NOMO-1 (cell line): ENCODE measurements at regions not wholly inside any gene's neighbourhood (a gene's known extent, or its start where the extent isn't known, plus 50 kb on each side); places are given as distances from the start of the nearest gene placed in this dataset.

Experiments used
- DNase-seq, 2 experiments: peaks; one replicate each; lab custom pipeline; 2025; ENCODE audit not compliant: unreplicated experiment in 2 of 2; lab: John Stamatoyannopoulos, UW

- no peak for DNase-seq
These were observed 100.0 kb upstream of the NEDD9 start for GRCh38 chr6:11332463-11332862.

GRCh38 chr6:11331111-11331510 lies 98.6 kb upstream of the NEDD9 start:
- peak in 1 of 2 experiments; percentile 10 for DNase-seq

GRCh38 chr6:11330413-11330760 lies 97.9 kb upstream of the NEDD9 start:
- peak; percentile 20 to 52 for DNase-seq

- DNase-seq, result no peak
These were observed 97.4 kb upstream of the NEDD9 start for GRCh38 chr6:11329726-11330412.

GRCh38 chr6:11328613-11329247 lies 96.3 kb upstream of the NEDD9 start:
- no peak for DNase-seq

GRCh38 chr6:11327961-11328360 lies 95.5 kb upstream of the NEDD9 start:
- no peak for DNase-seq

GRCh38 chr6:11326116-11326515 lies 93.6 kb upstream of the NEDD9 start:
- DNase-seq, result no peak

GRCh38 chr6:11324453-11325015 lies 92.1 kb upstream of the NEDD9 start:
- no peak for DNase-seq

GRCh38 chr6:11323666-11324452 lies 91.4 kb upstream of the NEDD9 start:
- peak; percentile 97 to 100 for DNase-seq

- no peak for DNase-seq
These were observed 89.9 kb upstream of the NEDD9 start for GRCh38 chr6:11322252-11322885.

- DNase-seq, result no peak
These were observed 88.6 kb upstream of the NEDD9 start for GRCh38 chr6:11320914-11321597.

GRCh38 chr6:11318835-11319813 lies 86.7 kb upstream of the NEDD9 start:
- DNase-seq, result no peak

- peak; percentile 59 to 90 for DNase-seq
These were observed 85.7 kb upstream of the NEDD9 start for GRCh38 chr6:11317885-11318771.

GRCh38 chr6:11315743-11316437 lies 83.4 kb upstream of the NEDD9 start:
- no peak for DNase-seq

- no peak for DNase-seq
These were observed 80.7 kb upstream of the NEDD9 start for GRCh38 chr6:11313207-11313606.

GRCh38 chr6:11311970-11312369 lies 79.5 kb upstream of the NEDD9 start:
- DNase-seq, result no peak

- DNase-seq, result no peak
These were observed 77.6 kb upstream of the NEDD9 start for GRCh38 chr6:11309947-11310665.
